ENCODE measurements at regions not wholly inside any gene's neighbourhood (a gene's known extent, or its start where the extent isn't known, plus 50 kb on each side); places are given as distances from the start of the nearest gene placed in this dataset.

DNA sequence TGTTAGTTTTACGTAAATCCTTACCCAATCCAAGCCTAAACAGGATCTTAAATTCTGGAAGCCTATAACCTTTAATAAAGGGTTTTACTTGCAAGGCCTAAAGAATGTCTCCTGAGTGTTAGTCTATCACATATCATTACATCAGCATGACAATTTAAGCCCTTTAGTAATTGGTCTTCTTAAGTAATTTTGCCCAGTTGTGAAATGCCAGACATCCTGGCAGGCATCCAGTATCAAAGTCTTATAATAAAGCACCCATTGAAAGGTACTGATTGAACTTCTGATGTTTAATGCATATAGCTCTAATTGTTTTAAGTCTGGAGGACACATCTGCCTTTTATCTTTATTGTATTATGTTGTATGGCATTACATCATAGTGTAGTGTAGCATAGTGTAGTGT lies 1078.9 kb downstream of the SLITRK1 start:
- no peak for DNase-seq (ENCODE audit: low spot score)

DNA sequence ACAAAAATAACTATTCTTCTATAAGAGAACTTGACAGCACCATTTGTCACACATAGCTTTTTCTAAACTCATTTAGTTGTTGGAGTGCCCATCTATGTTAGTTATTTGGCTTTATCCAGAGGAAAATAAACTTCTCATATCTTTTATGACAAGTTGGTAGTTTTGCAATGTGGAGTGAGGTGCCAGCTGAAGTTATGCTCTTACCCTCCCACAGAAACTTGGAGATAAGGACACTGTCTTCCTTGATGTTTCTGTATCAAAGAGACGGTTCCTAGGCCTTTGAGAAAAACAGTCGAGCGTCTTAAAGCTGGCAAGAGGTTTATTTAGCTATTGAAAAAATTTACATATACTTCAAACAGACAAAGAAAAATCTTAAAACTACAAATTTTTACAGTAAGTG lies 1079.7 kb downstream of the SLITRK1 start:
- DNase-seq (ENCODE audit: low spot score): no peak

DNA sequence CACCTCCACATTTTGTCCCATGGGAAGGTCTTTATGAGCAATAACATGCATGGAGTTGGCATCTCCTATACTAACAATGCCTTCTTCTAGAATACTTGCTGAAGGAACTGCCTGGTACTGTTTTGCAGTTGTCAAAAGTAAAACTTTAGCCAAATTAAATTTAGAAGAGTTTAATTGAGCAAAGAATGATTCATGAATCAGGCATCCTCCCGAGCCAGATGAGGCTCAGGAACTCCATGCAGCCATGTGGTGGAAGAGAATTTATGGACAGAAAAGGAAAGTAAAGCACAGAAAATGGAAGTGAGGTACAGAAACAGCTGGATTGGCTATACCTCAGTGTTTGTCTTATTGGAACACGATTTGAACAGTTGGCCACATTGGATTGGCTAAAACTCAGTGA lies 1081.9 kb downstream of the SLITRK1 start:
- DNase-seq (ENCODE audit: low spot score): no peak

DNA sequence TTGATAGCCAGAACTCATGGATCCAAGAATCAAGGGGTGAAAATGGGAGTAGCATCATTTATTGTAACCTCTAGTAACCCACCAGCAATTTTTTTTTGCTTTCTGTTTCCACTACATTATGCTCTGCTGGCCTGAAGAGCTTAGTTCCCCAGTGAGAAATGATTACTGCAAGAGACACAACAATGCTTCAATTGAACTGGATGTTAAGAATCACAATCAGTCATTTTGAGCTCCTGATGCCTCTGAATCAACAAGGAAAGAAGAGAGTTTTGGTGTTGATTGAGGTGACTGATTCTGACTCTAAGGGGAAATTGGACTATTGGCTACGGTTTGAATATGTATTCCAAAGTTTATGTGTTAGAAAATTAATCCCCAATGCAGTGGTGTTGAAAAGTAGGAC lies 1084.4 kb downstream of the SLITRK1 start:
- peak; percentile 75 for DNase-seq (ENCODE audit: low spot score)

DNA sequence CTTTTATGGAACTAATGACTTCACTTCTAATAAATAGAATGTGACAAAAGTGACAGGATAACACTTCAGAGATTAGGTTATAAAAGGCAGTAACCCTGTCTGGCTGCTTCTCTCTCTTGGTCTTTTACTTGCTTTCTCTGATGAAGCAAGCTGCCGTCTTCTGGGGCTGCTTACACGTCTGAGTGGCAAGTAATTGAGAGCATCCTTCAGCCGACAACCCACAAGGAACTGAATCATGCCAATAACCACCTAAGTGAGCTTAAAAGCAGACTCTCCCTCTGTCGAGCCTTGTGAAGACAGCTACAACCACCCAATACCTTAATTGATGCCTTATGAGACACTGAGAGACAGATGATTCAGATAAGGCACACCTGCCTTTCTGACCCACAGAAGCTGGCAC lies 1091.2 kb downstream of the SLITRK1 start:
- DNase-seq (ENCODE audit: low spot score): no peak

DNA sequence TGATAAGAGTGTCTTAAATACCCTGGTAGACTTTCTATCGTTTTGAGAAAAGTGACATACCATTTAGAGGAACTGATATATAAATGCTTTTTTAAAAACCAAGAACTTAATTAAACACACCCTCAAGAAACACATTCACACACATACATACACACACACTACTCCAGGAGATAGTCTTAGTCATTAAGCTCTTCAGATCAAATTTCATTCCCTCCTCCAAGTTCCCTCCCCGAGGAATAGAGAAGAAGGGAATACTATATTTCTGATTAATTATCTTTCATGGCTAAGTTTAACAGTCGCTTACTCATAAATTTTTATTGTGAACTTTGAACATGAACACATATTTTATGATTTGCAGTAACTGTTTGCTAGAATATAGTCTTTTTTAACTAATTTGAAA lies 1109.5 kb downstream of the SLITRK1 start:
- DNase-seq (ENCODE audit: low spot score): no peak

DNA sequence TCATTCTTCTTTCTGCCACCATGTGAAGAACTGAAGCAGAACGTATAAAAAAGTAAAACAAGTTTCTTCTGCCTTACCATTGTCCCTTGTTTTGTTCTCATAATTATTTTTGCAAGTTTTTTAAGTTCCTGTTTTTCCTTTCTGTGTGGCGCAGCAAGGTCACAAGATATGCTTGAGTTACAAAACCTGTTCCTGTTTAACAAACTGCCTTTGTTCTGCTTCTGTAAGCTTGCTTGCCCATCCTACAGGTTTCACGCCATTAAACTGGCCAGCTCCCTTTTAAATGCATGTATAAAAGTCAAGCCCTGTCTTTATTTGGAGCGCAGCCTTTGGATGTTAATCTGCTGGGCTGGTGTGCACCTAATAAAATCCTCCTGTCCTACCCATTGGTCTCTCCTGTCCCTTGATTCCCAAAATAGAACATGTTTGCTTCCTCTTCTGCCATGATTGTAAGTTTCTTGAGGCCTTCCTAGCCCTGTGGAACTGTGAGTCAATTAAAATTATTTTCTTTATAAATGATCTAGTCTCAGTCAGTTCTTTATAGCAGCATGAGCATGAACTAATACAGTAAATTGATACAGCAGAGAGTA lies 1115.4 kb downstream of the SLITRK1 start:
- DNase-seq (ENCODE audit: low spot score): no peak

DNA sequence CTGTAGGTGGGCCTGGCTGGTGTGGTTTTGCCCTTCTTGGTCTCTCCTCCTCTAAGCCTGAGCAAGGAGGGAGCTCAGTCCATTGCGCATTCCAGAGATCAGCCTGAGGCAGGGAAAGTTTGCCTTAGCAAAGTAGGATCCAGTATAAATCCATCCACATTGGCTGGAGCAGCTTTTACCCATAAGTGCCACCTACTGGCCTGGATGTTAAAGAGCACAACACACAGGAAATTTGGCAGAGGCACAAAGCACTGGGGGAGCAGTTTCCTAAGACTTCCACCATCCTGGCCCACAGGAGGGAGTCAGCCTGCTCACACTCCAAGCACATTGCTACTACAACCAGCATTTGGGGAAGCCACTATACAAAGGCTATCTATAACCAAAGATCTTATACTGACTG lies 1124.2 kb downstream of the SLITRK1 start:
- DNase-seq (ENCODE audit: low spot score): peak; percentile 14

DNA sequence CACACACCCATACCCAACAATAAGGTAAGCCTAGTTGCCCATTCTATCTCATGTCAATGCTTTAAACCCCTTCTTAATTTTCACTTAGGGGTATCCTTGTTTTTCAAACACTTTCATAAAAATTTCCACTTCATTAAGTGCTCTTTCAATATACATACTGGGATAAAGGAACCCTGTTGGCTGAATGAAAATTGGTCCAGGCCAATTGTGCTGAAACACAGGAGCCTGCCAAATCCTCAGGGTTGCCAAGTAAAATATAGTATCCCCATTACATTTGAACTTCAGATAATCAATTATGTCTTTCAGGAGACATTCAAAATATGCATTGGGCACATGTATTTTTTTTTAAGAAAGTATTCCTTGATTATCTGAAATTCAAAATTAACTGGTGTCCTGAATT lies 1131.1 kb downstream of the SLITRK1 start:
- DNase-seq (ENCODE audit: low spot score): no peak

DNA sequence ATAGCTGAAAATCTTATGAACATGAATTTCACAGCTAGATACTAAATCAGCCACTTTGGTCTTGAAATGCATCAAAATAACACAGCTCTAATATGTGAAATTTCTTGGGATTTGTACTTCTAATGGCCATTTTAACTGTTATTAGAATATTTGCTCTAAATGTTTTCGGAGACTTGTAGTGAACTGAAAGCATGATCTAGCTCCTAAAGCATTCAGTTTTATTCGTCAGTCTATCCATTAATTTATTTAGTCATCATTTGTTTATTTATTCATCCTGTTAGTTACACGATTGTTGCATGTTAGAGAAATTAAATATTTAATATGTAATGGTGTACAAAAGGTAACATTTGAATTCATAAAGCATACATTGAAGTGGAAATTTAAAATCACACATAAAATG lies 1132.7 kb downstream of the SLITRK1 start:
- DNase-seq (ENCODE audit: low spot score): no peak

DNA sequence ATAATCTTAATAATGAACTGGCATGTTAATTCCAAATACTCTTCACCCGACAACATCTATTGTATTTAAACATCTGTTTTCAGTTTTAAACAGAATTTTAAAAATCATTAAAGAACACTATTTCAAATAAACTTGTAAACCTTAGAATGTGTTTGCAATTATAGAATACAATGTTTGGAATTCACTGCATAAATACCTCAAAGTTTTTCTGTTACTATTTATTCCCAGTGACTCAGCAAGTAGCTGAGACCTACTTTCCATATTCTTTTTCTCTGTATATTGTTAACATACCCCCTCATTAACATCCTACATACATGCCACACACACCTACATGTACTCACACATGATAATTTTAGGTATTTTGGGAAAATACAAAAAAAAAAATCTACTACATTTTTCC lies 1134.3 kb downstream of the SLITRK1 start:
- no peak for DNase-seq (ENCODE audit: low spot score)

DNA sequence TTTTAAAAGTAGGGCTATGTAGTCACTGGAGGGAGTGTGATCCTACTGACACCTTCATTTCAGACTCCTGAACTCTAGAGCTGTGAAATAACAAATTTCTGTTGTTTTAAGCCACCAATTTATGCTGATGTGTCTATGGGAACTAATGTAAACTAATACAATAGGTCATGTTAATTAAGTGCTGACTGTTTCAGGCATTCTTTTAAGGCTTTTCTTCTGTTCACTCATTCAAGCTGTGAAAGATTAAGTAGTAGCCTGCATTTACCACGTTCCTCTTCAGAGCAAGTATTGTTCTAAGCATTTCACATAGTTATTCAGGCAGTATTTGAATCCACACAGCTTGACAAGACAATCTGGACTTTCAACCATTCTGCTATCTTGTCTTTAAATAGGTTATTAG lies 1135.0 kb downstream of the SLITRK1 start:
- no peak for DNase-seq (ENCODE audit: low spot score)

DNA sequence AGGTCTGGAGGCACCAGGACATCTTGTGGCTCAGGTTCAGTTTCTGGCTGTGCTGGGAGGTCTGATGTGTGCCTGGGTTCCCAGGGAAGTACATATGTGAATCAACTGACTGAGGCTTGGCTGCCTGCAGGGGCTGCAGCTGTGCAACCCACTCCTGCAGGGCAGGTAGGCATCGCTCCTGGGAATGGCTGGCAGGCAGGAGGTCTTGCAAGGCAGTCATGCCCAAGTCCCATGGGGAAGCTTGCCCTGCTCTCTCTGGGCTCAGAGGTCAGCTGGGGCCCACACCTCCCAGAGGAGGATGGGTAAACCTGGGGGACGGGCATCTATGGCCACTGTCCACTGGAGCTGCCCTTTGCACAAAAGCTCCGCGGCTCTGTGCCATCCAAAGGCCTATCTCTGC lies 1141.8 kb downstream of the SLITRK1 start:
- DNase-seq (ENCODE audit: low spot score): no peak

DNA sequence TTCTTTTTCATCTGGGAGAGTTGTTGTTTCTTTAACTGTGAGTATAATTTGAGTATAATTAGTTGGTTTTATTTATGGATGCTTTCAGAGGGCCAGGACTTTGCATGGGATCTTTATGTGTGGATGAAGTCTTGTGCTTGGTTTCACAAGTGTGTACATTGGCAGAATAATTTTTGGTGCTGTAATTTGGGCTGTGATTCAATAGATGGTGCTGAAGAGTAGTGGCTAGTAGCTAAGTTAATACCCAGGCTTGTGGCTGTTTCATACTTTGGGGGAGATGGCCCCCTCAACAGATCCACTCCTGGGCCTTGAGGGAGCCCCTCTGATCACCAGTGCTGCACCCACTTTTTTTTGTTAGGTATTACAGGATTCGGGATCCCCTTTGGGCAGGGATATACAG lies 1142.4 kb downstream of the SLITRK1 start:
- no peak for DNase-seq (ENCODE audit: low spot score)

DNA sequence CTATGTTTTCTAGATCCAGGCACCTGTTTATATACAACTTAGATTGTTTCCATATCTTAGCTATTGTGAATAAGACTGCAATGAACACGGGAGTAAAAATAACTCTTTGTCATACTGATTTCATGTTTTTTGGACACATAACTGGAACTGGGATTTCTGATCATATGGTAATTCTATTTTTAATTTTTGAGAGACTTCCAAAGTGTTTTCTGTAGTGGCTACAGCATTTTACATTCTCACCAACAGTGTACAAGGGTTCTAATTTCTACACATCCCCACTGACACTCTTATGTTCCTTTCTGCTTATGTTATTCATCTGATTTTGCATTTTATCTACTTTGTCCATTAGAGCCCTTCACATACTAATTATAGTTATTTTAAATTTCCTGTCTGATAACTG lies 1152.9 kb downstream of the SLITRK1 start:
- no peak for DNase-seq (ENCODE audit: low spot score)

DNA sequence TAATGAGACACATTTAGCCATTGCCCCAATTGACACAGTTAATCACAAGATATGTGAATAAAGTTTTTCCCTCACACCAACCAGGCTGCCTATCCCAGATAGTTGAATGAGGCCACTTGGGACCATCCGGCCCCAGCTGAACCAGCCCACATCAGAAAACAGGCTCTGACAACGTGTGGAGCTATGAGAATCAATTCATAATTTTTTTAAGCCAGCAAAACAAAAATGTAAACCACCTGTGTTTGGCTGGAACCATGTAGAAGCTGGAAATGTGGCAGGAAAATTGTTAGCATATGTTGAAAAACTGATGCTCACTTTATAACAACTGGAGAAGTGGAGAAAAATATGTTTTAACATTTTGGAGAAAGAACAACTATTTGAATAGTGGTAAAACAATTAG lies 1161.3 kb downstream of the SLITRK1 start:
- no peak for DNase-seq (ENCODE audit: low spot score)

DNA sequence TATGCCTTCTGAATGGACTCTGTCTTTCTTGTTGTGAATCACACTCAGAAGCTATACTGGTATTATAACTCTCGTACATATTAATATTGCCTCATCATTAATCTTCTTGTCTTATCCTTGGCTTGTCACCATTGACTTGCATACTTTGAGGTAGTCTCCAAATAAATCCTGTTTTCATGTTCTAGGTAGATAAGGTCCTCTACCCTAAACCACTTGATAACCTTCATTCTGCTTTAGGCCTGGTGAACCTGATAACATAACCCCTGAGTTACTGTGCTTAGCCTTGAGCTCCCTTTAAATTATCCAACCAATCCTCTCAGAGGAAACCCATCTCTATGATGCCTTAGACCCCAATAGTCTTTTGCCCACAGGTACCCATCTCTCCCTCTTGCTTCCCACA lies 1162.3 kb downstream of the SLITRK1 start:
- no peak for DNase-seq (ENCODE audit: low spot score)

DNA sequence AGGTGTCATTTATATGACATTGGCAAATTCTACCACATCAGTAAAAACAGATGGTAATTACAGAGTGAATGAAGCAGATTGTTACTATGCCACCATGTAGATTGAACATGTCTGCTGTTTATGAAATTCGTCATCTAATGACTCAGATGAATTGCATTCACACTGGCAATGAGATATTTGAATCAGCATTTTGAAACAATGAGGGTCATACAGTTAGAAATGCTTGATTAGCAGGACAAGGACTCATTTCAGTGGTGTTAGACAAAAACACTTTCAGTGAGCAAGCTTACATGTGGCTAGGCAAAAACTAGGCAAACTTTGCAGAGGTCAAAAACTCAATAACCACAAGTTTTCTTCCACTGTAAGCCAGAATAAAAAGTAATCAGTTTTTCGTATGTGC lies 1165.0 kb downstream of the SLITRK1 start:
- peak; percentile 95 for DNase-seq (ENCODE audit: low spot score)

DNA sequence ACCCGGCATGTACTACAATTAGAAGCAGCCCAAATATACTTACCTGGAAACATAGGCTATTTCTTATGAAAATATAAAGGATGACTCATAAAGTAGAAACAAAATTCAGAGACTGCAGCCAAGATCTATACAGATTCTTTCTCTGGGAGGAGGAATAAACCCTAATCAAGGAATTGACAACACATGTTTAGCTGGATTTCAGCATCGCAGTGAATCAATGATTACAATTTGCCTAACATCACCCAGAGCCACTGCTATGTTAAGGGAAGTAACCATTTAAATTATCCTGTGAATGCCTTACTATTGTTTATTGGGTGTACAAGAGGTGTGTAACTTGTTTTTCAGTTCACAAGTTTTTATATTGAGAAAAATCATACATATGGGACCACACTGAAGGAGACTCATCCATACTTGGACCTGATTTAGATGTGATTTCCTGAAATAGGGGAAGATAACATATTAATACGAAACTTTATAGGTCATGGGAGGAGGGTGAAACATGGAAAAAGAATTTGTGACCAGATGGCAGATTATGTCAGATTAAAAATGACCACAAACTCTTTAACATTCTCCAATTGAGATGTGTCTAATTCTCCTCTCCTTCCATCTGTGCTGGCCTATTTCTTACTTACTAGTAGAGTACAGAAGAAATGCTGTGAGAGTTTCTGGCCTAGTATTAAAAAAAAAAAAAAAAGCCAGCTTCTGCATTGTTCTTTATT lies 1168.4 kb downstream of the SLITRK1 start:
- DNase-seq (ENCODE audit: low spot score): no peak

DNA sequence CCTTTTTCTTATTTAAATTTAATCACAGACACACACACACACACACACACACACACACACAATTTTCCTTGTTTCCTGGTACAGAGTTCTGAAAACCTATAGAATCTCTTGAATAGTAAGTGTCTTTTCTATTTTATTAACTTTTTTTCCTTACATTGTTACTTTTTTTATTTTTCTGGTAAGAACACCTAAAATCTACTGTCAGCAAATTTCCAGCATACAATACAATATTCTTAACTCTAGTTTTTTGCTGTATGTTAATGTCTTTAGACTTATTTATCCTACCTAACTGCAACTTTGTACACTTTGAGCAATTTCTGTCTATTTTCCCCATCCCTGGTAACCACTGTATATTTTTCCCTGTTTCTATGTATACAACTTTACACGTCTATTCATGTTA lies 1179.8 kb downstream of the SLITRK1 start:
- DNase-seq (ENCODE audit: low spot score): no peak

DNA sequence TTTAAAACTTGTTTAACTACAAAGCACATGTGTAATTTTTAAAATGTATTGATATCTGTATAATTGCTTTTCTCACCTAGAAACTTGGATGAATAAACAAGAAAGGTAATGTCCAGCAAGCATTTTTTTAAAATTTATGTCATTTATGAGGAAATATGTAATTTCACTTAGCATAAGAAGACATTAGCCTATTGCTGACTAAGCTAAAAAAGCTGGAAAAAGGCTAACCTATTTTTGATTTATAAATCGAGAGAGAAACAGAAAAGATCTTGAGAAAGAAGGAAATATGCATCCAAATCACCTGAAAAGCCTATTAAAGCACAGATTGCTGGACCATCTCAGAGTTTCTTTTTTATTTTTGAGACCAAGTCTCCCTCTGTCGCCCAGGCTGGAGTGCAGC lies 1181.3 kb downstream of the SLITRK1 start:
- DNase-seq (ENCODE audit: low spot score): no peak

DNA sequence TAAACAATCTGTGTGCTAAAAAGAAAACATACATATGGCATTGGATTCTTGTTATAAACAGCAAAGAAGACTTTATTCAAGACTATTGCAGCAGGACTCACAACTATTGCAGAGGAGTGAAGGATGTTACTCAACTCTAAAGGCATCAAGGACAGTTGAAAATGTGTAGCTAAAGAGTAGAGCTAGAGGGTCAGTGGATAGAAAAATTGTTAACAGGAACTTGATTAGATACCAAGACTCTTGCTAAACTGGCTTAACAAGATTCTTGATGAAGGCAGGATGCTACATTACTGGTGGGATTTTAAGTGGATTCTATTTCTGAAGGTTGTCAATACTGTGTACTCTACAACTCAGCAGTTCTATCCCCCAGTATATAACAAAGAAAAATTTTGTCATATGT lies 1183.3 kb downstream of the SLITRK1 start:
- DNase-seq (ENCODE audit: low spot score): no peak

DNA sequence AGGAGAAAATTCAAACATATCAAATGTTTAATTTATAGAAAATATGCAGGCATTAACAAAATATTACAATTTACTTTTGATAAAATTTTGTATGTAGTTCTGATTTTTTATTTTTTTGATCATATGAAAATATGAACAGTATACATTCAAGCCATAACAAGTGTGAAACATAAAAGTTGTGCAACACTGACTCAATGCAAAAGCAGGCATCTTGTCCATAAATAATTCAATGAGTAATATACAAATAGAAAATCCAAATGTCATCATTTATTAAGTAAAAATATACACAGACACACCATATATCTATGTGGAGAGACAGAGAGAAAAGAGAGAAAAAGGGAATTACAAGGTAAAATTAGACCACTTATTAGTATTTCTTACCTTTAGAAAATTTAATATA lies 1183.9 kb downstream of the SLITRK1 start:
- DNase-seq (ENCODE audit: low spot score): no peak

DNA sequence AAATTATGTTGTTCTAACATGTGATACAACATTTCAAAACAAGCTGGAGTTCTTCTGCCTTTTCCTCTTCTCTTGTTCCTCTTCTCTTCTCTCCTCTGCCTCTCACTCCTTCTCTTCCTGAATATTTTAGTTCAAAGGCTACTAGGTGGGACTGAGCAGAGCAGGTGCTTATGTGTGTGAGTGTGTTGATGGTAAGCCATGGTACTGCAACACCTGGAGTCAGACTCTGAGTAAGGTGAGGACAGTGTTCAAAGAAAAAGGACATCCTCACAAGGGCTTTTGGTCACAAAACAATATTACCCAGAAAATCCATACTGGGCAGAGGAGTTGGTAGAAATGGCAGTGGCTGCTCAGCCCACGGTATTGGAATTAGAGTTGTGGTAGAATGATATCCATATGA lies 1188.7 kb downstream of the SLITRK1 start:
- no peak for DNase-seq (ENCODE audit: low spot score)
